HG03045 (cell line): ENCODE measurements at regions not wholly inside any gene's neighbourhood (a gene's known extent, or its start where the extent isn't known, plus 50 kb on each side); places are given as distances from the start of the nearest gene placed in this dataset.

Experiments used
- ATAC-seq: cut with Tn5 transposase; IDR thresholded peaks from one replicate; pipeline ENCODE4 v1.9.1; 2021; ENCODE audit warnings: mild to moderate bottlenecking, moderate library complexity; ENCODE audit not compliant: unreplicated experiment

GRCh38 chr4:80124246-80125211 is 51.5 kb upstream of the ANTXR2 start:
- ATAC-seq: no peak
